Tibial nerve (tissue), 4 donors: ENCODE measurements at regions not wholly inside any gene's neighbourhood (a gene's known extent, or its start where the extent isn't known, plus 50 kb on each side); places are given as distances from the start of the nearest gene placed in this dataset.
"Not testable (repeated sequence)": the region's sequence is repeated elsewhere in the genome, so short reads cannot be mapped to it uniquely, and the experiment has no call there.

Source experiments
- EP300 ChIP-seq, 2 donors: sonication (generic); formaldehyde crosslinking; IDR thresholded peaks; one replicate each; pipeline ENCODE4 v1.6.1; 2017; ENCODE audit warnings: antibody characterized with exemption in 2 of 2, mild to moderate bottlenecking in 1 of 2
- TF ChIP-seq, protein P1 (sequence below), 5 experiments: fragments of 200-600 bp in 3 of 5; fragments of 450-650 bp in 2 of 5; sonication (generic) in 3 of 5; IDR thresholded peaks; one replicate each; pipeline ENCODE4 v1.5.1; 2016 to 2019; ENCODE audit warnings: antibody characterized with exemption in 5 of 5, mild to moderate bottlenecking in 3 of 5, moderate library complexity in 2 of 5

DNA sequence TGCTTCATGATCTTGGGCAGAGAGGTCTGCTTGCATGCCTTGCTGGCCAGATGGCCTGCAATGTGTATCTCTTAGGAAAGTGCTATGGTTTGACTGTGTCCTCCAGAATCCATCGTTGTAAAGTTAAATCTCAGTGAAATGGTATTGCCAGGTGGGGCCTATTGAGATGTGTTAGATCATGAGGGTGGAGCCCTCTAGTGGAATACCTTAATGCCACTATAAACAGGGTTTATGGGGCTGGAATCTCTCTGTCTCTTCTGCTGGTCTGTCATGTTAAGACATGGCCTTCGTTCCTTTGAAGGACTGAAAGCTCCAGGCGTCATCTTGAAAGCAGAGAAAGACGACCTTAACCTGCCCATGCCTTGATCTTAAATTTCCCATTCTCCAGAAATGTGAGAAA lies 411.1 kb downstream of the RPIA start:
- TF ChIP-seq, protein P1, sequence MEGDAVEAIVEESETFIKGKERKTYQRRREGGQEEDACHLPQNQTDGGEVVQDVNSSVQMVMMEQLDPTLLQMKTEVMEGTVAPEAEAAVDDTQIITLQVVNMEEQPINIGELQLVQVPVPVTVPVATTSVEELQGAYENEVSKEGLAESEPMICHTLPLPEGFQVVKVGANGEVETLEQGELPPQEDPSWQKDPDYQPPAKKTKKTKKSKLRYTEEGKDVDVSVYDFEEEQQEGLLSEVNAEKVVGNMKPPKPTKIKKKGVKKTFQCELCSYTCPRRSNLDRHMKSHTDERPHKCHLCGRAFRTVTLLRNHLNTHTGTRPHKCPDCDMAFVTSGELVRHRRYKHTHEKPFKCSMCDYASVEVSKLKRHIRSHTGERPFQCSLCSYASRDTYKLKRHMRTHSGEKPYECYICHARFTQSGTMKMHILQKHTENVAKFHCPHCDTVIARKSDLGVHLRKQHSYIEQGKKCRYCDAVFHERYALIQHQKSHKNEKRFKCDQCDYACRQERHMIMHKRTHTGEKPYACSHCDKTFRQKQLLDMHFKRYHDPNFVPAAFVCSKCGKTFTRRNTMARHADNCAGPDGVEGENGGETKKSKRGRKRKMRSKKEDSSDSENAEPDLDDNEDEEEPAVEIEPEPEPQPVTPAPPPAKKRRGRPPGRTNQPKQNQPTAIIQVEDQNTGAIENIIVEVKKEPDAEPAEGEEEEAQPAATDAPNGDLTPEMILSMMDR (IDR thresholded peaks at IDR 0.05): not testable (repeated sequence)
- not testable (repeated sequence) for TF ChIP-seq EP300 (IDR thresholded peaks at IDR 0.05)
